GM12891 (cell line): ENCODE measurements at regions not wholly inside any gene's neighbourhood (a gene's known extent, or its start where the extent isn't known, plus 50 kb on each side); places are given as distances from the start of the nearest gene placed in this dataset.

Experiments used
- DNase-seq: peaks from one replicate; pipeline ENCODE4 v3.0.0; 2011; ENCODE audit warnings: low spot score; ENCODE audit not compliant: insufficient read length
- FAIRE-seq: peaks from 2 replicates; lab custom pipeline; 2011; peaks lifted over from hg19 to GRCh38; lab: Jason Lieb, UNC
- PAX5 ChIP-seq: IDR thresholded peaks from 2 replicates; pipeline ENCODE4 v1.6.1; 2011; ENCODE audit warnings: low read length, moderate library complexity, mild to moderate bottlenecking; ENCODE audit not compliant: insufficient read depth, severe bottlenecking
- POLR2A ChIP-seq: IDR thresholded peaks from 2 replicates; pipeline ENCODE4 v1.6.1; 2011; ENCODE audit warnings: low read depth, low read length, control low read depth
- POLR2AphosphoS5 ChIP-seq: IDR thresholded peaks from 2 replicates; pipeline ENCODE4 v1.6.1; 2011; ENCODE audit warnings: low read depth, low read length, control low read depth
- POU2F2 ChIP-seq: IDR thresholded peaks from 2 replicates; pipeline ENCODE4 v1.6.1; 2011; ENCODE audit warnings: low read depth, mild to moderate bottlenecking, control low read depth, low read length, moderate library complexity
- SPI1 ChIP-seq: IDR thresholded peaks from 2 replicates; pipeline ENCODE4 v1.6.1; 2011; ENCODE audit warnings: low read depth, low read length, control low read depth
- TAF1 ChIP-seq: IDR thresholded peaks from 2 replicates; pipeline ENCODE4 v1.6.1; 2011; ENCODE audit warnings: low read depth, low read length, control low read depth

GRCh38 chr5:6961837-6962635, 248.8 kb downstream of the TENT4A start:
- TF ChIP-seq PAX5: no peak
- no peak for TF ChIP-seq POLR2AphosphoS5
- TF ChIP-seq POU2F2: no peak
- TF ChIP-seq TAF1: no peak
- TF ChIP-seq POLR2A: no peak
- no peak for TF ChIP-seq SPI1
- FAIRE-seq: no peak
- no peak for DNase-seq

DNA sequence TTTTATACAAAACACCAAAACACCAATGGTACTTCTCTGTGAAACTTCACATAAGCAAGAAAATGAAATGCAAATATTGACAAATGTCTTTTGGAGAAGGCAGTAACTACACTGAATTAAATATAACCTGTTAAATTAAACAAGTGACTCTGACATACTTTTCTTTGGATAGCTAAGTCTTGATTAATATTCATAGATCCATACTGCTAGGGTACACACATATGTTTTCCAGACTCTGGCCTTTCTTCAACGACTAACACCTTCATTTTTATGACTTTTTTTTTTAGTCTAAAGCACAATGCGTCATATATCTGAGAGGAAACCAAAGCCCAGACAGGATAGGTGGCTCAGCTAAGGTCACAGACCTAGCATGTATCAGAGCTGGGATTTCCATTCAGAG, 263.7 kb downstream of the TENT4A start:
- no peak for DNase-seq

DNA sequence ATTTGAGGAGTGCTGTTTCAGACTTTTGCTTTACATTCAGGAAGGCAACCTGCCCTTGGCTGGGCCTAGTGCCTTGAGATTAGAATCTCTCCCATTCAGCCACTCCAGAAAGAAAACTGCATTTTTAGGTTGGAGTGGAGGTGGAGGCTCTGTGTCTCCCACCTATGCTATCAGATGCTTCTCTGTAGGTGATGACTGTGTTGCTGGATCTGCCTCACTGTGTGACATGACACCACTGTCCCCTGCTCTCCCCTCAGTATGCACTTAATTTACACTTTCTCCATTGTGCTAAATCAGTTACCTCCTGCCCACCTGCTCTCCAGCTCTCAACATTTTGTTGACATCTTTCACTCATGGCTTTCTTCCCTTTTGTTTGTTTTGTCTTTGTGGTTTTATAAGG, 265.8 kb downstream of the TENT4A start:
- TF ChIP-seq POLR2AphosphoS5 (no peak), POU2F2 (no peak), PAX5 (no peak), POLR2A (no peak), TAF1 (no peak), SPI1 (no peak)

More for the DNA sequence above, 263.7 kb downstream of the TENT4A start:
- FAIRE-seq: no peak
- no peak for TF ChIP-seq PAX5
- TF ChIP-seq TAF1: no peak
- no peak for TF ChIP-seq POU2F2
- no peak for TF ChIP-seq POLR2A
- no peak for TF ChIP-seq POLR2AphosphoS5
- TF ChIP-seq SPI1: no peak

GRCh38 chr5:6989230-6989629, 276.0 kb downstream of the TENT4A start:
- TF ChIP-seq POLR2AphosphoS5 (no peak), PAX5 (no peak), SPI1 (no peak), TAF1 (no peak), POLR2A (no peak), POU2F2 (no peak)
- FAIRE-seq (no peak), DNase-seq (no peak)

More for the DNA sequence above, 265.8 kb downstream of the TENT4A start:
- no peak for FAIRE-seq
- DNase-seq: no peak

DNA sequence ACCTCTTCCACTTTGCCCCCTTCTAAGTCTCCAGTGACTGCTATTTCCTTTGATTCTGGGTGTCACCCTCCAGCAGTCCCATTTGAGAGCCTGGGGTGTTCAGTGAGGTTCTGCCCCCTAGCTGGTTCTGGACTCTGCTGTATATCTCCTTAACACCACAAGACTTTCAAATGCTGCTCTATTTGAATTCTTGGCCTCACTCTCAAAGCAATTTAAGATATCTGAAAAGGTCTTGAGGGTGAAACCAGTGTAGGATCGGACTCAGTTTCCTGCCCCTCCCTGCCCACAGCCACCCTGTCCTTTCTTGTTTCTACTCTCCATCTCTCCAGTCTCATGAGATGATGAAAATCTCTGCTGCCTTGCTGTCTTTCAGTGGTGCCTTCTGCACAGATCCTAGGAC, 280.9 kb downstream of the TENT4A start:
- TF ChIP-seq POU2F2: no peak
- no peak for TF ChIP-seq POLR2AphosphoS5
- TF ChIP-seq POLR2A: no peak
- no peak for TF ChIP-seq TAF1
- TF ChIP-seq PAX5: no peak
- no peak for TF ChIP-seq SPI1
- no peak for FAIRE-seq

GRCh38 chr5:6995115-6995514, 281.9 kb downstream of the TENT4A start:
- no peak for TF ChIP-seq TAF1
- TF ChIP-seq PAX5: no peak
- no peak for TF ChIP-seq POU2F2
- TF ChIP-seq SPI1: no peak
- TF ChIP-seq POLR2AphosphoS5: no peak
- no peak for TF ChIP-seq POLR2A
- no peak for DNase-seq
- FAIRE-seq: no peak

More for the DNA sequence above, 280.9 kb downstream of the TENT4A start:
- DNase-seq: no peak

DNA sequence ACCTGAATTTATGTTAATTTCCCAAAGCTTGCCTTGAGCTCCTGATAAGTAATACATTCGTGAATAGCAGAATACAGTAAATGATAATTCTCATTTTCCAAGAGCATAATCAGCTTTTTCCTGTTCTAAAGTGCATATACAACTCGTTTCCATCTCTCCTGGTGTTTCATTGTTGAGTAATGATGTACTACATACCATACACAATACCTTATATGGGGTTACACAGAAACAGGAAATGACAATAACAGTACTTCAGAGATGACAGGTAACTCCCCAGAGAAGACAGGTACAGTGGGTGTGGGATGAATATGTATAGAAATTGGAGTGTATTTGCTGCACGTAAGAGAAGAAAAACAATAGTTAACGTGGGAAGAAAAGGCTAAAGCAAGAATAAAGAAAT, 287.1 kb downstream of the TENT4A start:
- no peak for TF ChIP-seq POU2F2
- no peak for TF ChIP-seq POLR2A
- TF ChIP-seq POLR2AphosphoS5: no peak
- TF ChIP-seq SPI1: no peak
- no peak for TF ChIP-seq PAX5
- TF ChIP-seq TAF1: no peak
- DNase-seq (no peak), FAIRE-seq (no peak)

GRCh38 chr5:7010591-7010990, 297.4 kb downstream of the TENT4A start:
- DNase-seq: no peak
- FAIRE-seq: no peak
- TF ChIP-seq SPI1 (no peak), POU2F2 (no peak), POLR2A (no peak), TAF1 (no peak)

GRCh38 chr5:7012057-7012456, 298.8 kb downstream of the TENT4A start:
- no peak for DNase-seq
- TF ChIP-seq POU2F2: no peak
- no peak for TF ChIP-seq PAX5
- no peak for TF ChIP-seq POLR2A
- TF ChIP-seq SPI1: no peak
- TF ChIP-seq POLR2AphosphoS5: no peak
- FAIRE-seq: no peak

GRCh38 chr5:7014611-7015010, 301.4 kb downstream of the TENT4A start:
- TF ChIP-seq POLR2AphosphoS5 (no peak), TAF1 (no peak), POU2F2 (no peak), SPI1 (no peak), POLR2A (no peak), PAX5 (no peak)
- DNase-seq: no peak

More at GRCh38 chr5:7014611-7015010, 301.4 kb downstream of the TENT4A start:
- no peak for FAIRE-seq
